Stimulated activated CD4-positive, alpha-beta T cell treated with anti-CD3 and anti-CD28 coated beads, TNF-alpha, amount 100 ng/mL, for 24 hours (primary cell): ENCODE measurements at regions not wholly inside any gene's neighbourhood (a gene's known extent, or its start where the extent isn't known, plus 50 kb on each side); places are given as distances from the start of the nearest gene placed in this dataset.
"Not testable (repeated sequence)": the region's sequence is repeated elsewhere in the genome, so short reads cannot be mapped to it uniquely, and the experiment has no call there.

Experiments used
- DNase-seq, 3 experiments: peaks; one replicate each; pipeline ENCODE4 v3.0.0-alpha.2; 2020; ENCODE audit warnings: low read depth in 3 of 3

DNA sequence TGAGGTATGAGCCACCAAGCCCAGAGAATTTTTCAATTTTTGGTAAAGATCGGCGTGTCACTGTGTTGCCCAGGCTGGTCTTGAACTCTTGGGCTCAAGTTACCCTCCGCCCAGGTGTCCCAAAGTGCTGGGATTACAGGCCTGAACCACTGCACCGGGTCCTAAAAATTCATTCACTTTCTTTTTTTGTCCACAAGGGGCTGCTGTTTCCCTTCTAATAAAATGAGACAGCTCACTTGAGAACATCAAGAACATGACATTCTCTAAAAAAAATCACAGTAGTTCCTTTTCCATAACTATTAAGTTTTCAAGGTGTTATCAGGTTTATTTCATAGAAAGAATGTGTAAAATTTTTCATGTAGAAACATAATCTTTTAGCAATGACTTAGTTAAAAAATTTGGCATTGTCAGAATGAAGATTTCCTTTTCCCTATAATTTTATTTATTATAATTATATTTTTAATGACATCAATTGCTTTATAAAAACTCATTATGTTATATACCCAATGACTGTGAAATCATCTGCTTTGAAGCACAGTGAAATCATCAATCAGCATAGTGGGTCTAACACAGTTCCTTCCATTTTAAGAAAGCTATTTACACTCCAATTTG is 1723.8 kb upstream of the DEFB115 start:
- DNase-seq: not testable (repeated sequence)

DNA sequence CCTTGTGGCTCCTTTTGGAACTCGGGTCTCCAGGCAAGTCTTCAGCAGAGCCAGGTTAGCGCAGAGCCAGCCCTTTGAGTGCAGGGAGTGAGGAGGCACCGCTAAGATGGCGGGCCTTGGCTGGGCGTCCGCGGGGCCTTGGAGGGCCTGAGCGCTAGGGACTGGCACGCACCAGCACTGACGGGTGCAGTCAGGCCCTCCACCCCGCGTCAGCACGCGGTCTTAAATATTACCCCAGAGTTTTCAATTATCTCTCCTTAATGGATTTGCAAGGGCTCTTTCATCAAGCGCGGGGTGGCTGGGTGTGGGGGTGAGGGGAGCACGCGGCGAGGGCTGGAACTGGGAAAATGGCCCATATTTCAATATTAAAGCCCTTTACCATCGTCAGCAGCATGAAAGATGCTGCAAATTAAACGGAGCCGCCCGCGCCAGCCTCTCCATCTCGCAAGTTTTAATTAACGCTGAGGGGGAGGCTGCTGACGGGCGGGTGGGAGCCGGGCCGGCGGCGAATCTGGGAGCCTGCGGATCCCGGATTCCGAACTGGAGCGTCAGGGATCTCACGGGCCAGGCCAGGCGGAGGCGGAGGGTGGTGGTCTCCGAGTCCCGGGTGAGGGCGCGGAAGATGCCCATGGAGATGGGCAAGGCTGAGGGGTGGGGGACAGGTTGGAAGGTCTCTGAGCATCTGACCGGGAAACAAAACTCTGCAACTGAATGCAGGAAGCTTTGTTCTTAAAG is 1690.4 kb upstream of the DEFB115 start:
- DNase-seq: not testable (repeated sequence)

- not testable (repeated sequence) for DNase-seq
These were observed 1689.8 kb upstream of the DEFB115 start for GRCh38 chr20:29567671-29568070.

DNA sequence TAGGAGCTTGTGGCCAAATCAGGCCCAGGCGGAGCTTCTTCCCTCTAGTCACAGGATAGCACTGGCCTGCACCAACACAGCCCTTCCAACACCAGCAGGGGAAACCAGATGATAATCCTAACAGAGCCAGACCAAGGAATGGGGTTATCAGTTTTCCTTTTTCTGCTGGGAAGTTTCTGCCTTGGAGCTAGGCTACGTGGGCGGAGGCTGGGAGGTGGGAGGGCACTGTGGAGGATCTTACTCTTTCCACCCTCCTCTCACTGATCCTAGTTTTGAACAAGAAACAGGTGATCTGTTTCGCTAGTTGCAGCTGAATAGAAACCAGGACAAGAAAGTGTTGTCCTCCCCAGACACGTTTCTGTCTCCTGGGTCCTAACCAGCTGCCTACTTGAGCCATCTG is 1687.3 kb upstream of the DEFB115 start:
- not testable (repeated sequence) for DNase-seq

DNA sequence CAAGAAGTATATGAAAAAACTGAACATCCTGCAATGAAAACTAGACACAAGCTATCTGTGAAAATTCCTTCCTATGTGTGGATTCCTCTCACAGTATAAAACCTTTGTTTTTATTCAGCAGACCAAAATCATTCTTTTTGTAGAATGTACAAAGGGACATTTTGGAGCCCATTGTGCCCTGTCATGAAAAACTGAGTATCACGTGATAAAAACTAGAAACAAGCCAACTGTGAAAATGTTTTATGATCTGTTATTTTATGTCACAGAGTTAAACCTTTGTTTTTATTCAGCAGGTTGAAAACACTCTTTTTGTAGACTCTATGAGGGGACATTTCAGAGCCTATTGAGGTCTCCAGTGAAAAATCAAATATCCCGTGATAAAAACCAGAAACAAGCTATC is 1667.9 kb upstream of the DEFB115 start:
- DNase-seq: not testable (repeated sequence)

DNA sequence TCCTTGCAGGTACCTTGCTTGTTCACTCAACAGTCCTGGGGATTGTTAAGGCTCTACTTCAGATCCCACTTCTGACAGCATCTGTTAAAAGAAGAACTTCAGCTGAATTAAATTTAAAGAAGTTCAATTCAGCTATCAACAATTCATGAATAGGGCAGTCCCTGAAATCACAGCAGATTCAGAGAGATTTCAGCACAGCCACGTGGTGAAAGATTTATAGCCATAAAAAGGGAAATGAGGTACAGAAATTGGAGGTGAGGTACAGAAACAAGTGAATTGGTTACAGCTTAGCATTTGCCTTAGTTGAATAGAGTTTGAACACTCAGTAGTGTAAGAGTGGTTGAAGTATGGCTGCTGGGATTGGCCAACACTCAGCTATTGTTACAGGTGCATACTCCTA is 1653.3 kb upstream of the DEFB115 start:
- DNase-seq: not testable (repeated sequence)

DNA sequence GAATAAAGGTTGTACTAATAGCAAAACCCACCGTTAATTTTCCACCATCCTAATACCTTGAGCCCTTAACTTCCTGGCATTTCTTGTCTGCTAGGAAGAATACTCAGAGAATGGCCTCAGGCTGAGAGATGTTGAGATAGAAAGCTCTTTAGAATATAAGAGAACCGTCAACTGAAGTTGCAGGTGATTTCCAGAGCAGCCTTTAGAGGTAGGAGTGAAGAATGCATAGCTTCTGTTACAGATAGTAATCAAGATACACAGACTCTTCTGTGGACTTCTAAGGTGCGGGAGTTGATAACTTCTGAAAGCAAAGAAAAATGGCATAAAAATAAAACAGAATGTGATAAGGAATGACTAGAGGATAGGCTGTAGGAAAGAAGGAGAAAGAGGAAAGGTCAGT is 1651.3 kb upstream of the DEFB115 start:
- not testable (repeated sequence) for DNase-seq

GRCh38 chr20:29629395-29629794 is 1628.1 kb upstream of the DEFB115 start:
- not testable (repeated sequence) for DNase-seq
